K562 (cell line): ENCODE measurements at regions not wholly inside any gene's neighbourhood (a gene's known extent, or its start where the extent isn't known, plus 50 kb on each side); places are given as distances from the start of the nearest gene placed in this dataset.

Experiments used
- ATAC-seq: fragments of 200-7000 bp; cut with Tn5 transposase; 3 replicates; pipeline ENCODE4 v1.9.1; 2020; ENCODE audit warnings: moderate library complexity
- BruUV-seq: library from RNA; stranded (reverse); fragments of 400-500 nt; replicated peaks from 2 replicates; lab custom pipeline; 2021; lab: Mats Ljungman, UMichigan
- CTCF ChIA-PET: fragments of 300-600 bp; formaldehyde crosslinking; extraction: SDS; loops from one replicate; lab custom pipeline; 2021; ENCODE audit warnings: low intra/inter-chr PET ratio; lab: Yijun Ruan, JAX
- POLR2A ChIA-PET: fragments of 300-600, 350-650 bp; sonication (Branson Sonifier 250); formaldehyde crosslinking; extraction: SDS; loops from one replicate; lab custom pipeline; 2021; ENCODE audit warnings: antibody characterized with exemption, inconsistent platforms; lab: Yijun Ruan, JAX
- DNase-seq, 4 experiments: peaks; one replicate each; pipeline versions ENCODE4 v3.0.0 to v3.0.0-alpha.2; 2011 to 2018; ENCODE audit warnings: low spot score in 3 of 4, mixed read lengths in 3 of 4; ENCODE audit errors: extremely low read depth in 1 of 4
- FAIRE-seq: peaks from 2 replicates; lab custom pipeline; 2011; peaks lifted over from hg19 to GRCh38; lab: Jason Lieb, UNC
- H2AFZ ChIP-seq: 2 replicates; pipeline ENCODE4 v1.6.0; 2011; ENCODE audit warnings: low read depth, low read length, control low read depth, inconsistent platforms
- H3K27ac ChIP-seq: fragments of 200-600 bp; 3 replicates; pipeline ENCODE4 v1.8.0; 2011; ENCODE audit warnings: low read depth, mild to moderate bottlenecking, control low read depth, inconsistent platforms, low read length, moderate library complexity, mixed read lengths; ENCODE audit errors: extremely low read depth
- H3K27me3 ChIP-seq, 2 experiments: fragments of 300-600 bp in 1 of 2; 2 replicates in 1 of 2; 3 replicates in 1 of 2; pipeline versions ENCODE4 v1.6.0 to v1.8.0; 2011; ENCODE audit warnings: inconsistent platforms in 2 of 2, low read length in 2 of 2, mild to moderate bottlenecking in 1 of 2, mixed read lengths in 1 of 2, moderate library complexity in 1 of 2; ENCODE audit not compliant: control insufficient read depth in 2 of 2, insufficient read depth in 2 of 2
- H3K36me3 ChIP-seq: fragments of 300-600 bp; 3 replicates; pipeline ENCODE4 v1.8.0; 2011; ENCODE audit warnings: mild to moderate bottlenecking, low read length, inconsistent platforms; ENCODE audit not compliant: control insufficient read depth, insufficient read depth
- H3K4me1 ChIP-seq, 2 experiments: fragments of 200-600 bp in 1 of 2; replicated peaks in 1 of 2; 2 replicates in 1 of 2; 3 replicates in 1 of 2; pipeline versions ENCODE4 v1.5.1 to v1.8.0; 2011; ENCODE audit warnings: inconsistent platforms in 2 of 2, low read length in 2 of 2, mild to moderate bottlenecking in 1 of 2, mixed read lengths in 1 of 2, moderate library complexity in 1 of 2; ENCODE audit not compliant: control insufficient read depth in 2 of 2, insufficient read depth in 2 of 2
- H3K4me2 ChIP-seq: 2 replicates; pipeline ENCODE4 v1.6.1; 2011; ENCODE audit warnings: low read length, control low read depth, inconsistent platforms, mixed read lengths; ENCODE audit not compliant: insufficient read depth
- H3K4me3 ChIP-seq: fragments of 200-600 bp; sonication (generic), shearing (Covaris generic); 2 replicates; pipeline ENCODE4 v1.5.1; 2016; ENCODE audit warnings: control low read depth, inconsistent platforms
- H3K79me2 ChIP-seq: fragments of 200-600 bp; 3 replicates; pipeline ENCODE4 v1.8.0; 2011; ENCODE audit warnings: low read length, inconsistent platforms; ENCODE audit not compliant: control insufficient read depth, insufficient read depth
- H3K9ac ChIP-seq, 2 experiments: 2 replicates each; pipeline versions ENCODE4 v1.6.0 to v1.6.1; 2011; ENCODE audit warnings: low read depth in 2 of 2, low read length in 2 of 2, control low read depth in 1 of 2, inconsistent platforms in 1 of 2, mild to moderate bottlenecking in 1 of 2, mixed read lengths in 1 of 2; ENCODE audit not compliant: insufficient read depth in 1 of 2
- H3K9me1 ChIP-seq: one replicate; pipeline ENCODE4 v1.6.0; 2011; ENCODE audit warnings: inconsistent platforms, mild to moderate bottlenecking, low read length, moderate library complexity; ENCODE audit not compliant: control insufficient read depth, insufficient read depth
- H3K9me3 ChIP-seq: replicated peaks from 2 replicates; pipeline ENCODE4 v1.5.1; 2011; ENCODE audit warnings: low read depth, low read length, inconsistent platforms; ENCODE audit not compliant: control insufficient read depth, insufficient read depth
- H4K20me1 ChIP-seq: replicated peaks from 2 replicates; pipeline ENCODE4 v1.6.1; 2011; ENCODE audit warnings: low read length, inconsistent platforms, mixed read lengths; ENCODE audit not compliant: control insufficient read depth, insufficient read depth
- HINFP ChIP-seq: fragments of 450-650 bp; conservative IDR thresholded peaks from 2 replicates; pipeline ENCODE4 v1.6.1; 2016; ENCODE audit warnings: missing genetic modification characterization, low read depth, mild to moderate bottlenecking, control low read depth, missing compliant biosample characterization
- KDM4B ChIP-seq, 2 experiments: fragments of 450-650 bp in 1 of 2; sonication (generic) in 1 of 2; IDR thresholded peaks; 2 replicates each; pipeline ENCODE4 v1.6.1; 2016 to 2017; ENCODE audit warnings: borderline replicate concordance in 2 of 2, antibody characterized with exemption in 1 of 2, low read depth in 1 of 2, mild to moderate bottlenecking in 1 of 2
- MEF2D ChIP-seq: conservative IDR thresholded peaks from 2 replicates; pipeline ENCODE4 v1.6.1; 2016; ENCODE audit warnings: low read depth, missing genetic modification characterization, missing compliant biosample characterization
- PBX2 ChIP-seq, 2 experiments: IDR thresholded peaks in 1 of 2; conservative IDR thresholded peaks in 1 of 2; 2 replicates each; pipeline ENCODE4 v1.6.1; 2016; ENCODE audit warnings: low read depth in 2 of 2, mild to moderate bottlenecking in 1 of 2, missing compliant biosample characterization in 1 of 2, missing genetic modification characterization in 1 of 2, moderate library complexity in 1 of 2
- STAG1 ChIP-seq: sonication (generic); formaldehyde crosslinking; IDR thresholded peaks from 2 replicates; pipeline ENCODE4 v1.5.0; 2020; ENCODE audit warnings: missing genetic modification reagents, borderline replicate concordance
- TSC22D4 ChIP-seq: fragments of 450-650 bp; IDR thresholded peaks from 2 replicates; pipeline ENCODE4 v1.6.1; 2016; ENCODE audit warnings: missing genetic modification characterization, missing biosample characterization, control low read depth
- ZFP1 ChIP-seq: fragments of 450-650 bp; formaldehyde crosslinking; IDR thresholded peaks from 2 replicates; pipeline ENCODE4 v1.4.0; 2020; ENCODE audit warnings: mild to moderate bottlenecking, mixed read lengths
- ZNF507 ChIP-seq: conservative IDR thresholded peaks from 2 replicates; pipeline ENCODE4 v1.6.1; 2017; ENCODE audit warnings: missing genetic modification characterization, missing compliant biosample characterization
- WGBS: fragments of 100-300 bp; shearing (Covaris generic); methylation state at CpG from one replicate; pipeline ENCODE4 v1.1.6; 2016; ENCODE audit warnings: low coverage, mixed read lengths; ENCODE audit not compliant: insufficient coverage; ENCODE audit errors: missing lambda C conversion rate; 5-methylcytosine and 5-hydroxymethylcytosine counted together
- in situ Hi-C: fragments of 300-500 bp; cut with MboI; formaldehyde crosslinking; loops from 4 replicates; pipeline ENCODE4 v1.15.0; 2018; ENCODE audit warnings: inconsistent platforms, mixed read lengths
- intact Hi-C: fragments of 100-400 bp; cut with micrococcal nuclease; formaldehyde crosslinking; loops from 2 replicates; pipeline ENCODE4 v1.14.2; 2022
- TF ChIP-seq, protein P1 (sequence below), 3 experiments: fragments of 200-800 bp in 1 of 3; fragments of 250-450 bp in 1 of 3; fragments of 450-650 bp in 1 of 3; sonication (Bioruptor Pico) in 1 of 3; sonication (Bioruptor generic) in 1 of 3; formaldehyde crosslinking in 1 of 3; IDR thresholded peaks; 2 replicates each; pipeline versions ENCODE4 v1.6.1 to v1.8.0; 2016 to 2022; ENCODE audit warnings: mild to moderate bottlenecking in 2 of 3, missing genetic modification characterization in 2 of 3, missing compliant biosample characterization in 1 of 3, moderate library complexity in 1 of 3
- TF ChIP-seq, protein P2 (sequence below): IDR thresholded peaks from 3 replicates; pipeline ENCODE4 v1.6.1; 2011; ENCODE audit warnings: borderline replicate concordance, mild to moderate bottlenecking; ENCODE audit not compliant: insufficient read length, insufficient read depth

GRCh38 chr3:127485396-127486170, 105.0 kb downstream of the TPRA1 start:
- BruUV-seq, result no TSS peak
- ChIA-PET POLR2A (no interaction called here), CTCF (no interaction called here)
- H3K4me3 ChIP-seq, result no peak overlapping the region
- no peak for DNase-seq
- H4K20me1 ChIP-seq, result no peaks in the 10 kb centered on the region
- H3K27ac ChIP-seq, result no peak overlapping the region
- intact Hi-C loops (no loop called here), in situ Hi-C loops (no loop called here)
- H3K9me3 ChIP-seq, result no peaks in the 10 kb centered on the region
- ATAC-seq, result no peak
- H3K36me3 ChIP-seq, result no peaks in the 10 kb centered on the region
- FAIRE-seq, result no peak
- no peaks in the 10 kb centered on the region for H3K79me2 ChIP-seq
- no peak overlapping the region for H2AFZ ChIP-seq
- H3K9me1 ChIP-seq, result no peaks in the 10 kb centered on the region
- no peak for TF ChIP-seq PBX2 (CRISPR knock-in tag; IDR thresholded peaks at IDR 0.05; ENCODE audit: low read depth)
- TF ChIP-seq PBX2 (tag; conservative IDR thresholded peaks at IDR 0.05; ENCODE audit: low read depth), result no peak
- TF ChIP-seq, protein P1, sequence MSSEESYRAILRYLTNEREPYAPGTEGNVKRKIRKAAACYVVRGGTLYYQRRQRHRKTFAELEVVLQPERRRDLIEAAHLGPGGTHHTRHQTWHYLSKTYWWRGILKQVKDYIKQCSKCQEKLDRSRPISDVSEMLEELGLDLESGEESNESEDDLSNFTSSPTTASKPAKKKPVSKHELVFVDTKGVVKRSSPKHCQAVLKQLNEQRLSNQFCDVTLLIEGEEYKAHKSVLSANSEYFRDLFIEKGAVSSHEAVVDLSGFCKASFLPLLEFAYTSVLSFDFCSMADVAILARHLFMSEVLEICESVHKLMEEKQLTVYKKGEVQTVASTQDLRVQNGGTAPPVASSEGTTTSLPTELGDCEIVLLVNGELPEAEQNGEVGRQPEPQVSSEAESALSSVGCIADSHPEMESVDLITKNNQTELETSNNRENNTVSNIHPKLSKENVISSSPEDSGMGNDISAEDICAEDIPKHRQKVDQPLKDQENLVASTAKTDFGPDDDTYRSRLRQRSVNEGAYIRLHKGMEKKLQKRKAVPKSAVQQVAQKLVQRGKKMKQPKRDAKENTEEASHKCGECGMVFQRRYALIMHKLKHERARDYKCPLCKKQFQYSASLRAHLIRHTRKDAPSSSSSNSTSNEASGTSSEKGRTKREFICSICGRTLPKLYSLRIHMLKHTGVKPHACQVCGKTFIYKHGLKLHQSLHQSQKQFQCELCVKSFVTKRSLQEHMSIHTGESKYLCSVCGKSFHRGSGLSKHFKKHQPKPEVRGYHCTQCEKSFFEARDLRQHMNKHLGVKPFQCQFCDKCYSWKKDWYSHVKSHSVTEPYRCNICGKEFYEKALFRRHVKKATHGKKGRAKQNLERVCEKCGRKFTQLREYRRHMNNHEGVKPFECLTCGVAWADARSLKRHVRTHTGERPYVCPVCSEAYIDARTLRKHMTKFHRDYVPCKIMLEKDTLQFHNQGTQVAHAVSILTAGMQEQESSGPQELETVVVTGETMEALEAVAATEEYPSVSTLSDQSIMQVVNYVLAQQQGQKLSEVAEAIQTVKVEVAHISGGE (CRISPR knock-in tag; IDR thresholded peaks at IDR 0.05), result no peak
- TF ChIP-seq, protein P2, sequence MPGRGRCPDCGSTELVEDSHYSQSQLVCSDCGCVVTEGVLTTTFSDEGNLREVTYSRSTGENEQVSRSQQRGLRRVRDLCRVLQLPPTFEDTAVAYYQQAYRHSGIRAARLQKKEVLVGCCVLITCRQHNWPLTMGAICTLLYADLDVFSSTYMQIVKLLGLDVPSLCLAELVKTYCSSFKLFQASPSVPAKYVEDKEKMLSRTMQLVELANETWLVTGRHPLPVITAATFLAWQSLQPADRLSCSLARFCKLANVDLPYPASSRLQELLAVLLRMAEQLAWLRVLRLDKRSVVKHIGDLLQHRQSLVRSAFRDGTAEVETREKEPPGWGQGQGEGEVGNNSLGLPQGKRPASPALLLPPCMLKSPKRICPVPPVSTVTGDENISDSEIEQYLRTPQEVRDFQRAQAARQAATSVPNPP, result no peak
- TF ChIP-seq HINFP (tag), result no peak
- TF ChIP-seq KDM4B (IDR thresholded peaks at IDR 0.05; ENCODE audit: borderline replicate concordance in 2 of 2, low read depth in 1 of 2), result no peak
- TF ChIP-seq ZFP1, result no peak
- no peak for TF ChIP-seq ZNF507 (tag)
- TF ChIP-seq MEF2D (tag), result no peak
- no peak for TF ChIP-seq TSC22D4 (tag)
- no peak for TF ChIP-seq STAG1 (CRISPR knock-in tag)
- 0% methylated on average over 4 of the region's 8 CpGs for whole genome bisulfite sequencing
- no peak overlapping the region for H3K9ac ChIP-seq
- H3K4me2 ChIP-seq, result no peak overlapping the region
- no peaks in the 10 kb centered on the region for H3K4me1 ChIP-seq
- H3K27me3 ChIP-seq, result peaks cover 0 to 26% of the 10 kb centered on the region in 2 experiments; a peak in 2 of 5 replicates
